WTC11 (cell line): ENCODE measurements at regions not wholly inside any gene's neighbourhood (a gene's known extent, or its start where the extent isn't known, plus 50 kb on each side); places are given as distances from the start of the nearest gene placed in this dataset.

Experiments used
- ATAC-seq: fragments of 200-7000 bp; cut with Tn5 transposase; 2 replicates; pipeline ENCODE4 v1.10.0; 2021; ENCODE audit warnings: mild to moderate bottlenecking, moderate library complexity
- CTCF ChIA-PET: fragments of 300-600 bp; sonication (Branson Sonifier 250); formaldehyde crosslinking; loops from one replicate; lab custom pipeline; 2021; ENCODE audit warnings: antibody characterized with exemption; lab: Charles Lee
- POLR2A ChIA-PET: fragments of 350-600 bp; sonication (Branson Sonifier 250); formaldehyde crosslinking; loops from one replicate; lab custom pipeline; 2021; ENCODE audit warnings: antibody characterized with exemption; lab: Charles Lee
- DNase-seq: peaks from one replicate; pipeline ENCODE4 v3.0.0; 2021; ENCODE audit warnings: low spot score
- H3K27ac Mint-ChIP-seq: 2 replicates; pipeline ENCODE4 v1.8.0; 2021; ENCODE audit warnings: mixed read lengths
- H3K27me3 Mint-ChIP-seq: 2 replicates; pipeline ENCODE4 v1.8.0; 2021; ENCODE audit warnings: low read depth, mild to moderate bottlenecking, moderate library complexity, mixed read lengths
- H3K36me3 Mint-ChIP-seq: 2 replicates; pipeline ENCODE4 v1.8.0; 2021; ENCODE audit warnings: mixed read lengths
- H3K4me1 Mint-ChIP-seq: 2 replicates; pipeline ENCODE4 v1.8.0; 2022; ENCODE audit warnings: mixed read lengths
- H3K4me3 Mint-ChIP-seq: 2 replicates; pipeline ENCODE4 v1.8.0; 2021; ENCODE audit warnings: mild to moderate bottlenecking, moderate library complexity, mixed read lengths
- H3K9me3 Mint-ChIP-seq: 2 replicates; pipeline ENCODE4 v1.8.0; 2021; ENCODE audit warnings: mixed read lengths
- CREM ChIP-seq: sonication (generic); formaldehyde crosslinking; IDR thresholded peaks from 2 replicates; pipeline ENCODE4 v1.8.1; 2022; ENCODE audit warnings: mild to moderate bottlenecking, missing genetic modification reagents, moderate library complexity
- ESRRA ChIP-seq: sonication (generic); formaldehyde crosslinking; IDR thresholded peaks from 2 replicates; pipeline ENCODE4 v1.8.1; 2022; ENCODE audit warnings: mild to moderate bottlenecking, missing genetic modification reagents, borderline replicate concordance
- JUN ChIP-seq: sonication (generic); formaldehyde crosslinking; IDR thresholded peaks from 2 replicates; pipeline ENCODE4 v1.8.0; 2023; ENCODE audit warnings: mild to moderate bottlenecking, missing genetic modification reagents
- NFE2L1 ChIP-seq: sonication (generic); formaldehyde crosslinking; IDR thresholded peaks from 2 replicates; pipeline ENCODE4 v1.8.1; 2023; ENCODE audit warnings: missing genetic modification reagents
- NFYB ChIP-seq: sonication (generic); formaldehyde crosslinking; conservative IDR thresholded peaks from 2 replicates; pipeline ENCODE4 v1.8.0; 2022; ENCODE audit warnings: low read depth, missing genetic modification reagents
- SP1 ChIP-seq: sonication (generic); formaldehyde crosslinking; conservative IDR thresholded peaks from 2 replicates; pipeline ENCODE4 v1.8.1; 2022; ENCODE audit warnings: missing genetic modification reagents
- TEAD4 ChIP-seq: sonication (generic); formaldehyde crosslinking; IDR thresholded peaks from 2 replicates; pipeline ENCODE4 v1.8.0; 2022; ENCODE audit warnings: mild to moderate bottlenecking, missing genetic modification reagents
- ZNF121 ChIP-seq: sonication (generic); formaldehyde crosslinking; IDR thresholded peaks from 2 replicates; pipeline ENCODE4 v1.8.0; 2023; ENCODE audit warnings: missing genetic modification reagents
- TF ChIP-seq, protein P1 (sequence below): fragments of 250-450 bp; sonication (Bioruptor Pico); IDR thresholded peaks from 2 replicates; pipeline ENCODE4 v2.1.2; 2022; ENCODE audit warnings: mild to moderate bottlenecking, moderate library complexity
- TF ChIP-seq, protein P2 (sequence below): fragments of 250-450 bp; sonication (Bioruptor Pico); IDR thresholded peaks from 2 replicates; pipeline ENCODE4 v1.9.0; 2021; ENCODE audit warnings: mild to moderate bottlenecking, borderline replicate concordance
- TF ChIP-seq, protein P3 (sequence below): sonication (generic); formaldehyde crosslinking; IDR thresholded peaks from 2 replicates; pipeline ENCODE4 v1.8.0; 2022; ENCODE audit warnings: mild to moderate bottlenecking, missing genetic modification reagents
- TF ChIP-seq, protein P4 (sequence below): sonication (generic); formaldehyde crosslinking; IDR thresholded peaks from 2 replicates; pipeline ENCODE4 v1.8.1; 2022; ENCODE audit warnings: low read depth, mild to moderate bottlenecking, moderate library complexity, missing genetic modification reagents, borderline replicate concordance
- TF ChIP-seq, protein P5 (sequence below): sonication (generic); formaldehyde crosslinking; IDR thresholded peaks from 2 replicates; pipeline ENCODE4 v1.8.1; 2023; ENCODE audit warnings: mild to moderate bottlenecking, missing genetic modification reagents, moderate library complexity
- TF ChIP-seq, protein P6 (sequence below): sonication (generic); formaldehyde crosslinking; IDR thresholded peaks from 2 replicates; pipeline ENCODE4 v1.8.1; 2023; ENCODE audit warnings: mild to moderate bottlenecking, moderate library complexity, missing genetic modification reagents
- TF ChIP-seq, protein P7 (sequence below): sonication (generic); formaldehyde crosslinking; IDR thresholded peaks from 2 replicates; pipeline ENCODE4 v1.8.1; 2023; ENCODE audit warnings: mild to moderate bottlenecking, missing genetic modification reagents, borderline replicate concordance

DNA sequence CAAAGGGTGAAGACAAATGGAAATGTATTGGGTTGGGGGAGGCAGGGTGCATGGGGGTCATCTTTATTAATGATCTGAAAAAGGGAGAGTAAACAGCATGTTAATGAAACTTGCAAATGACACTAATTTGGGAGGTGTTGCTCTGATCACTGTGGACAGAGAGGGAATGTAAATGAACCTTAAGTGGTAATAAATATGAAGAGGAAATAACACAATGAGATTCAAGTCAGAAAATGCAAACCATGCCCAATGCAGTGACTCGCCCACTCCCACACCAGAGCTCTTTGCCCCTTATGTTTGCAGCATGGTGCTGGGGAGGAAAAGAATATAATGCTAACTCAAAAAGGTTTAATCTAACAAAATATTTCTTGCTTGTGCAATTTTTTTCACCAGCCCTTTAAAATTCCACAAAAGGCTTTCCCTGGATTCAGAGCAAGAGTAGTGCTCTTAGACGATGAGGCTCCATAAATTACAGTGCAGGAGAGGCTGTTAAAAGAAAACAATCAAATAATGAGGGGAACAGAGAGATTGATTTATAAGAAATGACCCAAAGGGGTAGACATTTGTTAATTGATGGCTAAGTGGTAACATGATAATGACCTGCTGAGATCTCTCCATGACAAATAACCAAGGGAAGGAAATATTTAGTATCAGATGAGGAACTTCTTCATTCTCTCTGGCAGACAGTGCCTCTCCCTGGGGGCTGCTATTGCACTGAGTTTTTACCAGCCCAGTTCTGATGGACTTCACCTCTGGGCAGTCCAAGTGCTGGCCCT is 210.0 kb upstream of the PPP2R3A start:
- POLR2A ChIA-PET, result no interaction called here
- H3K4me3 Mint-ChIP-seq, result no peak overlapping the region
- H3K27ac Mint-ChIP-seq, result no peak overlapping the region
- no peaks in the 10 kb centered on the region for H3K9me3 Mint-ChIP-seq
- H3K36me3 Mint-ChIP-seq, result no peaks in the 10 kb centered on the region
- no peaks in the 10 kb centered on the region; the same call in 1 of the 2 replicates for H3K27me3 Mint-ChIP-seq
- no peak for ATAC-seq
- no peak for TF ChIP-seq ZNF121 (CRISPR knock-in tag)
- TF ChIP-seq, protein P1, sequence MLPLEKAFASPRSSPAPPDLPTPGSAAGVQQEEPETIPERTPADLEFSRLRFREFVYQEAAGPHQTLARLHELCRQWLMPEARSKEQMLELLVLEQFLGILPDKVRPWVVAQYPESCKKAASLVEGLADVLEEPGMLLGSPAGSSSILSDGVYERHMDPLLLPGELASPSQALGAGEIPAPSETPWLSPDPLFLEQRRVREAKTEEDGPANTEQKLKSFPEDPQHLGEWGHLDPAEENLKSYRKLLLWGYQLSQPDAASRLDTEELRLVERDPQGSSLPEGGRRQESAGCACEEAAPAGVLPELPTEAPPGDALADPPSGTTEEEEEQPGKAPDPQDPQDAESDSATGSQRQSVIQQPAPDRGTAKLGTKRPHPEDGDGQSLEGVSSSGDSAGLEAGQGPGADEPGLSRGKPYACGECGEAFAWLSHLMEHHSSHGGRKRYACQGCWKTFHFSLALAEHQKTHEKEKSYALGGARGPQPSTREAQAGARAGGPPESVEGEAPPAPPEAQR, result no peak
- TF ChIP-seq, protein P2, sequence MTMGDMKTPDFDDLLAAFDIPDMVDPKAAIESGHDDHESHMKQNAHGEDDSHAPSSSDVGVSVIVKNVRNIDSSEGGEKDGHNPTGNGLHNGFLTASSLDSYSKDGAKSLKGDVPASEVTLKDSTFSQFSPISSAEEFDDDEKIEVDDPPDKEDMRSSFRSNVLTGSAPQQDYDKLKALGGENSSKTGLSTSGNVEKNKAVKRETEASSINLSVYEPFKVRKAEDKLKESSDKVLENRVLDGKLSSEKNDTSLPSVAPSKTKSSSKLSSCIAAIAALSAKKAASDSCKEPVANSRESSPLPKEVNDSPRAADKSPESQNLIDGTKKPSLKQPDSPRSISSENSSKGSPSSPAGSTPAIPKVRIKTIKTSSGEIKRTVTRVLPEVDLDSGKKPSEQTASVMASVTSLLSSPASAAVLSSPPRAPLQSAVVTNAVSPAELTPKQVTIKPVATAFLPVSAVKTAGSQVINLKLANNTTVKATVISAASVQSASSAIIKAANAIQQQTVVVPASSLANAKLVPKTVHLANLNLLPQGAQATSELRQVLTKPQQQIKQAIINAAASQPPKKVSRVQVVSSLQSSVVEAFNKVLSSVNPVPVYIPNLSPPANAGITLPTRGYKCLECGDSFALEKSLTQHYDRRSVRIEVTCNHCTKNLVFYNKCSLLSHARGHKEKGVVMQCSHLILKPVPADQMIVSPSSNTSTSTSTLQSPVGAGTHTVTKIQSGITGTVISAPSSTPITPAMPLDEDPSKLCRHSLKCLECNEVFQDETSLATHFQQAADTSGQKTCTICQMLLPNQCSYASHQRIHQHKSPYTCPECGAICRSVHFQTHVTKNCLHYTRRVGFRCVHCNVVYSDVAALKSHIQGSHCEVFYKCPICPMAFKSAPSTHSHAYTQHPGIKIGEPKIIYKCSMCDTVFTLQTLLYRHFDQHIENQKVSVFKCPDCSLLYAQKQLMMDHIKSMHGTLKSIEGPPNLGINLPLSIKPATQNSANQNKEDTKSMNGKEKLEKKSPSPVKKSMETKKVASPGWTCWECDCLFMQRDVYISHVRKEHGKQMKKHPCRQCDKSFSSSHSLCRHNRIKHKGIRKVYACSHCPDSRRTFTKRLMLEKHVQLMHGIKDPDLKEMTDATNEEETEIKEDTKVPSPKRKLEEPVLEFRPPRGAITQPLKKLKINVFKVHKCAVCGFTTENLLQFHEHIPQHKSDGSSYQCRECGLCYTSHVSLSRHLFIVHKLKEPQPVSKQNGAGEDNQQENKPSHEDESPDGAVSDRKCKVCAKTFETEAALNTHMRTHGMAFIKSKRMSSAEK (CRISPR knock-in tag), result no peak
- TF ChIP-seq, protein P3, sequence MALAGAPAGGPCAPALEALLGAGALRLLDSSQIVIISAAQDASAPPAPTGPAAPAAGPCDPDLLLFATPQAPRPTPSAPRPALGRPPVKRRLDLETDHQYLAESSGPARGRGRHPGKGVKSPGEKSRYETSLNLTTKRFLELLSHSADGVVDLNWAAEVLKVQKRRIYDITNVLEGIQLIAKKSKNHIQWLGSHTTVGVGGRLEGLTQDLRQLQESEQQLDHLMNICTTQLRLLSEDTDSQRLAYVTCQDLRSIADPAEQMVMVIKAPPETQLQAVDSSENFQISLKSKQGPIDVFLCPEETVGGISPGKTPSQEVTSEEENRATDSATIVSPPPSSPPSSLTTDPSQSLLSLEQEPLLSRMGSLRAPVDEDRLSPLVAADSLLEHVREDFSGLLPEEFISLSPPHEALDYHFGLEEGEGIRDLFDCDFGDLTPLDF, result no peak
- no peak for TF ChIP-seq TEAD4 (CRISPR knock-in tag)
- TF ChIP-seq, protein P4, sequence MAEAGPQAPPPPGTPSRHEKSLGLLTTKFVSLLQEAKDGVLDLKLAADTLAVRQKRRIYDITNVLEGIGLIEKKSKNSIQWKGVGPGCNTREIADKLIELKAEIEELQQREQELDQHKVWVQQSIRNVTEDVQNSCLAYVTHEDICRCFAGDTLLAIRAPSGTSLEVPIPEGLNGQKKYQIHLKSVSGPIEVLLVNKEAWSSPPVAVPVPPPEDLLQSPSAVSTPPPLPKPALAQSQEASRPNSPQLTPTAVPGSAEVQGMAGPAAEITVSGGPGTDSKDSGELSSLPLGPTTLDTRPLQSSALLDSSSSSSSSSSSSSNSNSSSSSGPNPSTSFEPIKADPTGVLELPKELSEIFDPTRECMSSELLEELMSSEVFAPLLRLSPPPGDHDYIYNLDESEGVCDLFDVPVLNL (CRISPR knock-in tag), result no peak
- TF ChIP-seq NFYB, result no peak
- no peak for TF ChIP-seq ESRRA (CRISPR knock-in tag)
- DNase-seq, result no peak
- peaks cover 11% of the 10 kb centered on the region for H3K4me1 Mint-ChIP-seq
- CTCF ChIA-PET, result interaction anchor here (1.1 kb wide), 1 partner anchor 19 kb away, joined by 3 read pairs; no protein-coding TSS in a partner anchor

DNA sequence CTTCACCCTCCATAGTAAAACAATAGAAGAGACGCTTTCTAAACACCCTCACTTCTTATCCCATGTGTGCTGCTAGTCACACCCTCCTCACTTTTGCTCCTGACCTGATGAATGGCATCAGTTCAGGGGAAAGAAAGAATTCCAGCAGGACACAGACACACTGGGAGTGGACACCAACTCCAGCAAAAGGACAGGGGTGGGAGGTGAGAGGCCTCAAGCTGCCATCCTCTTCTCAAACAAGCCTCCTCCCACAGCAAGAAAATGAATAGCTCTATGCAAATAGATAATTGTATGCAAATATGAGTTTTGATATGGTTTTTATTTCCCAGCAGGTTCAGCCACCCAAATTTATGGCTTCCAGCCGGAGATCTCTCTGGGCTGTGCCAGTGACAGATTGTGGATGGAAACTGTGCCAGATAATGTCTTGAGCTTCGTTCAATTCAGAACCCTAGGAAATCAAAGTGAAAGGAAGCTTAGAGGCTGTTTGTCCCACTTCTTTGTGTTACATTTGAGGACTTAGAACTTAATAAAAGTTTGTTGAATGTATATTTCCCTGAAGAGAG is 209.3 kb upstream of the PPP2R3A start:
- ATAC-seq, result no peak
- ChIA-PET CTCF (no interaction called here), POLR2A (no interaction called here)
- DNase-seq, result no peak
- Mint-ChIP-seq H3K36me3 (no peaks in the 10 kb centered on the region), H3K27me3 (no peaks in the 10 kb centered on the region; the same call in 1 of the 2 replicates), H3K9me3 (no peaks in the 10 kb centered on the region), H3K4me3 (no peak overlapping the region), H3K27ac (no peak overlapping the region), H3K4me1 (peaks cover 11% of the 10 kb centered on the region)
- no peak for TF ChIP-seq SP1 (CRISPR knock-in tag)
- TF ChIP-seq, protein P5, sequence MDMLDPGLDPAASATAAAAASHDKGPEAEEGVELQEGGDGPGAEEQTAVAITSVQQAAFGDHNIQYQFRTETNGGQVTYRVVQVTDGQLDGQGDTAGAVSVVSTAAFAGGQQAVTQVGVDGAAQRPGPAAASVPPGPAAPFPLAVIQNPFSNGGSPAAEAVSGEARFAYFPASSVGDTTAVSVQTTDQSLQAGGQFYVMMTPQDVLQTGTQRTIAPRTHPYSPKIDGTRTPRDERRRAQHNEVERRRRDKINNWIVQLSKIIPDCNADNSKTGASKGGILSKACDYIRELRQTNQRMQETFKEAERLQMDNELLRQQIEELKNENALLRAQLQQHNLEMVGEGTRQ (CRISPR knock-in tag), result no peak
- TF ChIP-seq, protein P6, sequence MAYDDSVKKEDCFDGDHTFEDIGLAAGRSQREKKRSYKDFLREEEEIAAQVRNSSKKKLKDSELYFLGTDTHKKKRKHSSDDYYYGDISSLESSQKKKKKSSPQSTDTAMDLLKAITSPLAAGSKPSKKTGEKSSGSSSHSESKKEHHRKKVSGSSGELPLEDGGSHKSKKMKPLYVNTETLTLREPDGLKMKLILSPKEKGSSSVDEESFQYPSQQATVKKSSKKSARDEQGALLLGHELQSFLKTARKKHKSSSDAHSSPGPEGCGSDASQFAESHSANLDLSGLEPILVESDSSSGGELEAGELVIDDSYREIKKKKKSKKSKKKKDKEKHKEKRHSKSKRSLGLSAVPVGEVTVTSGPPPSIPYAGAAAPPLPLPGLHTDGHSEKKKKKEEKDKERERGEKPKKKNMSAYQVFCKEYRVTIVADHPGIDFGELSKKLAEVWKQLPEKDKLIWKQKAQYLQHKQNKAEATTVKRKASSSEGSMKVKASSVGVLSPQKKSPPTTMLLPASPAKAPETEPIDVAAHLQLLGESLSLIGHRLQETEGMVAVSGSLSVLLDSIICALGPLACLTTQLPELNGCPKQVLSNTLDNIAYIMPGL, result no peak
- TF ChIP-seq, protein P7, sequence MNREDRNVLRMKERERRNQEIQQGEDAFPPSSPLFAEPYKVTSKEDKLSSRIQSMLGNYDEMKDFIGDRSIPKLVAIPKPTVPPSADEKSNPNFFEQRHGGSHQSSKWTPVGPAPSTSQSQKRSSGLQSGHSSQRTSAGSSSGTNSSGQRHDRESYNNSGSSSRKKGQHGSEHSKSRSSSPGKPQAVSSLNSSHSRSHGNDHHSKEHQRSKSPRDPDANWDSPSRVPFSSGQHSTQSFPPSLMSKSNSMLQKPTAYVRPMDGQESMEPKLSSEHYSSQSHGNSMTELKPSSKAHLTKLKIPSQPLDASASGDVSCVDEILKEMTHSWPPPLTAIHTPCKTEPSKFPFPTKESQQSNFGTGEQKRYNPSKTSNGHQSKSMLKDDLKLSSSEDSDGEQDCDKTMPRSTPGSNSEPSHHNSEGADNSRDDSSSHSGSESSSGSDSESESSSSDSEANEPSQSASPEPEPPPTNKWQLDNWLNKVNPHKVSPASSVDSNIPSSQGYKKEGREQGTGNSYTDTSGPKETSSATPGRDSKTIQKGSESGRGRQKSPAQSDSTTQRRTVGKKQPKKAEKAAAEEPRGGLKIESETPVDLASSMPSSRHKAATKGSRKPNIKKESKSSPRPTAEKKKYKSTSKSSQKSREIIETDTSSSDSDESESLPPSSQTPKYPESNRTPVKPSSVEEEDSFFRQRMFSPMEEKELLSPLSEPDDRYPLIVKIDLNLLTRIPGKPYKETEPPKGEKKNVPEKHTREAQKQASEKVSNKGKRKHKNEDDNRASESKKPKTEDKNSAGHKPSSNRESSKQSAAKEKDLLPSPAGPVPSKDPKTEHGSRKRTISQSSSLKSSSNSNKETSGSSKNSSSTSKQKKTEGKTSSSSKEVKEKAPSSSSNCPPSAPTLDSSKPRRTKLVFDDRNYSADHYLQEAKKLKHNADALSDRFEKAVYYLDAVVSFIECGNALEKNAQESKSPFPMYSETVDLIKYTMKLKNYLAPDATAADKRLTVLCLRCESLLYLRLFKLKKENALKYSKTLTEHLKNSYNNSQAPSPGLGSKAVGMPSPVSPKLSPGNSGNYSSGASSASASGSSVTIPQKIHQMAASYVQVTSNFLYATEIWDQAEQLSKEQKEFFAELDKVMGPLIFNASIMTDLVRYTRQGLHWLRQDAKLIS (CRISPR knock-in tag), result no peak
- no peak for TF ChIP-seq NFE2L1
- no peak for TF ChIP-seq JUN
- TF ChIP-seq CREM (CRISPR knock-in tag), result no peak
